HCT116 (cell line): ENCODE measurements at regions not wholly inside any gene's neighbourhood (a gene's known extent, or its start where the extent isn't known, plus 50 kb on each side); places are given as distances from the start of the nearest gene placed in this dataset.

Source experiments
- ATAC-seq: fragments of 200-7000 bp; cut with Tn5 transposase; 2 replicates; pipeline ENCODE4 v1.9.1; 2020; ENCODE audit warnings: mild to moderate bottlenecking, moderate library complexity
- BruUV-seq: library from RNA; stranded (reverse); fragments of 400-500 nt; replicated peaks from 2 replicates; lab custom pipeline; 2021; lab: Mats Ljungman, UMichigan
- CTCF ChIA-PET: fragments of 300-600 bp; sonication (Branson Sonifier 250); formaldehyde crosslinking; loops from one replicate; lab custom pipeline; 2021; ENCODE audit warnings: antibody characterized with exemption; lab: Charles Lee
- POLR2A ChIA-PET: fragments of 300-600, 350-600 bp; sonication (Branson Sonifier 250); formaldehyde crosslinking; loops from one replicate; lab custom pipeline; 2021; ENCODE audit warnings: antibody characterized with exemption; lab: Charles Lee
- RAD21 ChIA-PET, 2 experiments: fragments of 300-600 bp; sonication (Branson Sonifier 250); formaldehyde crosslinking; loops; one replicate each; lab custom pipeline; 2023; ENCODE audit warnings: low total read pairs in 2 of 2; ENCODE audit not compliant: uncharacterized antibody in 2 of 2, unreplicated experiment in 2 of 2, low non-redundant PET in 1 of 2; lab: Charles Lee
- DNase-seq: peaks from one replicate; pipeline ENCODE4 v3.0.0-alpha.2; 2010; ENCODE audit warnings: low read depth, low spot score
- H2AFZ ChIP-seq: fragments of 200-600 bp; shearing (Covaris generic), sonication (generic); 2 replicates; pipeline ENCODE4 v1.6.1; 2017; ENCODE audit warnings: low read depth, mixed run types, mixed read lengths, antibody characterized with exemption, low read length; ENCODE audit not compliant: poor library complexity, severe bottlenecking
- H3K27ac ChIP-seq: 2 replicates; pipeline ENCODE4 v1.5.1; 2012; ENCODE audit warnings: low read depth, low read length
- H3K27me3 ChIP-seq: fragments of 200-600 bp; sonication (generic); 2 replicates; pipeline ENCODE4 v1.6.1; 2016; ENCODE audit warnings: mixed run types, low read length, mixed read lengths; ENCODE audit not compliant: insufficient read depth
- H3K36me3 ChIP-seq, 2 experiments: fragments of 200-500 bp in 1 of 2; fragments of 200-600 bp in 1 of 2; sonication (Bioruptor generic) in 1 of 2; sonication (generic) in 1 of 2; 2 replicates each; pipeline versions ENCODE4 v1.5.1 to v1.6.1; 2014 to 2016; ENCODE audit warnings: low read length in 2 of 2, inconsistent platforms in 1 of 2, mixed read lengths in 1 of 2, mixed run types in 1 of 2; ENCODE audit not compliant: insufficient read depth in 2 of 2, control insufficient read depth in 1 of 2
- H3K4me1 ChIP-seq, 2 experiments: fragments of 200-600 bp in 1 of 2; sonication (generic) in 1 of 2; 2 replicates each; pipeline versions ENCODE4 v1.5.1 to v1.6.1; 2012 to 2017; ENCODE audit warnings: low read length in 2 of 2, inconsistent platforms in 1 of 2, mild to moderate bottlenecking in 1 of 2, mixed read lengths in 1 of 2, mixed run types in 1 of 2, moderate library complexity in 1 of 2; ENCODE audit not compliant: insufficient read depth in 2 of 2, control insufficient read depth in 1 of 2
- H3K4me2 ChIP-seq: fragments of 200-600 bp; sonication (generic); 2 replicates; pipeline ENCODE4 v1.6.1; 2017; ENCODE audit warnings: mixed run types, low read length, mixed read lengths
- H3K4me3 ChIP-seq, 2 experiments: fragments of 200-600 bp in 1 of 2; sonication (generic) in 1 of 2; replicated peaks in 1 of 2; 2 replicates each; pipeline ENCODE4 v1.5.1; 2011 to 2016; ENCODE audit warnings: low read length in 2 of 2, control low read depth in 1 of 2, low read depth in 1 of 2, mild to moderate bottlenecking in 1 of 2, mixed read lengths in 1 of 2, mixed run types in 1 of 2
- H3K79me2 ChIP-seq: fragments of 200-600 bp; sonication (generic); 2 replicates; pipeline ENCODE4 v1.6.1; 2017; ENCODE audit warnings: mild to moderate bottlenecking, mixed run types, low read length, moderate library complexity, mixed read lengths; ENCODE audit not compliant: insufficient read depth
- H3K9ac ChIP-seq: fragments of 200-600 bp; sonication (generic); 2 replicates; pipeline ENCODE4 v1.6.1; 2016; ENCODE audit warnings: low read length, mixed read lengths
- H3K9me2 ChIP-seq: fragments of 200-600 bp; sonication (generic), shearing (Covaris generic); 2 replicates; pipeline ENCODE4 v1.6.1; 2017; ENCODE audit warnings: mixed run types, mild to moderate bottlenecking, moderate library complexity; ENCODE audit not compliant: insufficient read depth
- H3K9me3 ChIP-seq, 2 experiments: fragments of 200-500 bp in 1 of 2; fragments of 200-600 bp in 1 of 2; sonication (Bioruptor generic) in 1 of 2; sonication (generic) in 1 of 2; 2 replicates each; pipeline ENCODE4 v1.6.1; 2014 to 2017; ENCODE audit warnings: low read length in 2 of 2, mixed read lengths in 2 of 2, inconsistent platforms in 1 of 2, low read depth in 1 of 2, mild to moderate bottlenecking in 1 of 2, mixed run types in 1 of 2, moderate library complexity in 1 of 2; ENCODE audit not compliant: control insufficient read depth in 1 of 2, insufficient read depth in 1 of 2
- H4K20me1 ChIP-seq: fragments of 200-600 bp; sonication (generic), shearing (Covaris generic); 2 replicates; pipeline ENCODE4 v1.6.1; 2017; ENCODE audit warnings: mixed run types, mild to moderate bottlenecking, moderate library complexity; ENCODE audit not compliant: insufficient read depth
- ATF3 ChIP-seq: IDR thresholded peaks from 2 replicates; pipeline ENCODE4 v1.6.1; 2012
- CBX3 ChIP-seq: IDR thresholded peaks from 2 replicates; pipeline ENCODE4 v1.6.1; 2012; ENCODE audit warnings: low read depth
- EZH2 ChIP-seq: fragments of 200-600 bp; sonication (generic); IDR thresholded peaks from 2 replicates; pipeline ENCODE4 v1.6.1; 2017; ENCODE audit warnings: antibody characterized with exemption, mixed run types
- EZH2phosphoT487 ChIP-seq: fragments of 200-600 bp; IDR thresholded peaks from 2 replicates; pipeline ENCODE4 v1.6.1; 2018; ENCODE audit warnings: antibody characterized with exemption, borderline replicate concordance
- JUND ChIP-seq: IDR thresholded peaks from 2 replicates; pipeline ENCODE4 v1.6.1; 2012
- MAX ChIP-seq: IDR thresholded peaks from 2 replicates; pipeline ENCODE4 v1.6.1; 2012
- POLR2A ChIP-seq: IDR thresholded peaks from 2 replicates; pipeline ENCODE4 v1.7.0; 2011; ENCODE audit warnings: borderline replicate concordance; ENCODE audit not compliant: insufficient read depth, insufficient read length; ENCODE audit errors: extremely low read depth
- POLR2AphosphoS5 ChIP-seq: IDR thresholded peaks from 2 replicates; pipeline ENCODE4 v1.6.1; 2011; ENCODE audit warnings: mild to moderate bottlenecking, low read depth, low read length, moderate library complexity
- RAD21 ChIP-seq: IDR thresholded peaks from 2 replicates; pipeline ENCODE4 v1.6.1; 2012; ENCODE audit warnings: low read depth, mild to moderate bottlenecking
- REST ChIP-seq: IDR thresholded peaks from 2 replicates; pipeline ENCODE4 v1.6.1; 2012; ENCODE audit warnings: low read depth
- SIN3A ChIP-seq: IDR thresholded peaks from 2 replicates; pipeline ENCODE4 v1.6.1; 2012; ENCODE audit warnings: low read depth
- SP1 ChIP-seq: IDR thresholded peaks from 2 replicates; pipeline ENCODE4 v1.6.1; 2012; ENCODE audit warnings: low read depth
- SRF ChIP-seq: IDR thresholded peaks from 2 replicates; pipeline ENCODE4 v1.6.1; 2012; ENCODE audit warnings: low read depth
- TCF7L2 ChIP-seq: IDR thresholded peaks from 2 replicates; pipeline ENCODE4 v1.7.0; 2011; ENCODE audit warnings: borderline replicate concordance, inconsistent platforms; ENCODE audit not compliant: insufficient read depth, insufficient read length; ENCODE audit errors: extremely low read depth
- ZFX ChIP-seq: fragments of 450-650 bp; IDR thresholded peaks from 2 replicates; pipeline ENCODE4 v1.6.1; 2017
- intact Hi-C: fragments of 100-400 bp; cut with micrococcal nuclease; formaldehyde crosslinking; loops from 2 replicates; pipeline ENCODE4 v1.10.0; 2022
- TF ChIP-seq, protein P1 (sequence below): IDR thresholded peaks from 2 replicates; pipeline ENCODE4 v1.6.1; 2011; ENCODE audit warnings: mild to moderate bottlenecking, low read length, moderate library complexity; ENCODE audit not compliant: insufficient replicate concordance; ENCODE audit errors: extremely low read depth

DNA sequence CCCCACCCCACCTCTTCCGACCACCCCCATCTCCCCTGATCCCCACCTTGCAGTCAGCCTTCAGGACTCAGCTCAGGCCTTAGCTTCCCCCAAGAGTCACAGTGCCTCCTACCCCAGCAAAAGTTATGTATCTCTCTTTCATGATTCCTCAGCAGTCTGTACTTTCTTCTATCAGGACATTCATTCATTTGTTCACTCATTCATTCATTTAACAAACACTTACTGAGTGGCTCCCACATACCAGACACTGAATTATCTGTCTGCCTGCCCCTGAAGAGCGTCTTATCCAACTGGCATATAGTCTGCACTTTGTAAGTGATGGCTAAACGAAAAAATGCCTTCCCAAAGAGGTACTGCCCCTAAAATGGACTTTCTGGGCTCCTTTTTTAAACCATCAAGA, 114.4 kb upstream of the SLC35F3 start:
- RAD21 ChIA-PET = no interaction called here
- TF ChIP-seq SP1 = no peak
- no peak for TF ChIP-seq REST
- no peak for TF ChIP-seq POLR2A
- no peak for TF ChIP-seq ATF3
- TF ChIP-seq SRF = no peak
- TF ChIP-seq POLR2AphosphoS5 = no peak
- TF ChIP-seq EZH2phosphoT487 = no peak
- no peak for TF ChIP-seq RAD21
- no peak for TF ChIP-seq TCF7L2
- TF ChIP-seq SIN3A = no peak
- no peak for TF ChIP-seq JUND
- no peak for TF ChIP-seq EZH2
- no peak for TF ChIP-seq CBX3
- TF ChIP-seq ZFX = no peak
- TF ChIP-seq MAX = no peak
- TF ChIP-seq, protein P1, sequence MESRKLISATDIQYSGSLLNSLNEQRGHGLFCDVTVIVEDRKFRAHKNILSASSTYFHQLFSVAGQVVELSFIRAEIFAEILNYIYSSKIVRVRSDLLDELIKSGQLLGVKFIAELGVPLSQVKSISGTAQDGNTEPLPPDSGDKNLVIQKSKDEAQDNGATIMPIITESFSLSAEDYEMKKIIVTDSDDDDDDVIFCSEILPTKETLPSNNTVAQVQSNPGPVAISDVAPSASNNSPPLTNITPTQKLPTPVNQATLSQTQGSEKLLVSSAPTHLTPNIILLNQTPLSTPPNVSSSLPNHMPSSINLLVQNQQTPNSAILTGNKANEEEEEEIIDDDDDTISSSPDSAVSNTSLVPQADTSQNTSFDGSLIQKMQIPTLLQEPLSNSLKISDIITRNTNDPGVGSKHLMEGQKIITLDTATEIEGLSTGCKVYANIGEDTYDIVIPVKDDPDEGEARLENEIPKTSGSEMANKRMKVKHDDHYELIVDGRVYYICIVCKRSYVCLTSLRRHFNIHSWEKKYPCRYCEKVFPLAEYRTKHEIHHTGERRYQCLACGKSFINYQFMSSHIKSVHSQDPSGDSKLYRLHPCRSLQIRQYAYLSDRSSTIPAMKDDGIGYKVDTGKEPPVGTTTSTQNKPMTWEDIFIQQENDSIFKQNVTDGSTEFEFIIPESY = no peak
- TF ChIP-seq, all 23 proteins: peak for 0

More for the DNA sequence above, 114.4 kb upstream of the SLC35F3 start:
- ChIA-PET POLR2A (no interaction called here), CTCF (interaction anchor here (2.2 kb wide), 1 partner anchor 350 kb away, joined by 24 read pairs; no protein-coding TSS in a partner anchor)
- intact Hi-C loops = loop anchor here (2.0 kb wide), 2 partner anchors 279 to 395 kb away; no protein-coding TSS in a partner anchor
- H3K9me3 ChIP-seq = no peaks in the 10 kb centered on the region
- ATAC-seq (no peak), DNase-seq (no peak)
- H3K9me2 ChIP-seq = no peaks in the 10 kb centered on the region
- BruUV-seq = no TSS peak
- no peak overlapping the region for H3K4me2 ChIP-seq
- no peaks in the 10 kb centered on the region for H4K20me1 ChIP-seq
- H3K4me1 ChIP-seq = no peaks in the 10 kb centered on the region
- no peak overlapping the region for H3K27ac ChIP-seq
- H2AFZ ChIP-seq = no peak overlapping the region
- no peak overlapping the region for H3K4me3 ChIP-seq
- H3K79me2 ChIP-seq = no peaks in the 10 kb centered on the region
- H3K36me3 ChIP-seq = no peaks in the 10 kb centered on the region
- H3K27me3 ChIP-seq = no peaks in the 10 kb centered on the region
- no peak overlapping the region for H3K9ac ChIP-seq
